ENCODE measurements at regions not wholly inside any gene's neighbourhood (a gene's known extent, or its start where the extent isn't known, plus 50 kb on each side); places are given as distances from the start of the nearest gene placed in this dataset.
A peak's percentile ranks its signal among the peaks of the same experiment; 100 is the strongest.

DNA sequence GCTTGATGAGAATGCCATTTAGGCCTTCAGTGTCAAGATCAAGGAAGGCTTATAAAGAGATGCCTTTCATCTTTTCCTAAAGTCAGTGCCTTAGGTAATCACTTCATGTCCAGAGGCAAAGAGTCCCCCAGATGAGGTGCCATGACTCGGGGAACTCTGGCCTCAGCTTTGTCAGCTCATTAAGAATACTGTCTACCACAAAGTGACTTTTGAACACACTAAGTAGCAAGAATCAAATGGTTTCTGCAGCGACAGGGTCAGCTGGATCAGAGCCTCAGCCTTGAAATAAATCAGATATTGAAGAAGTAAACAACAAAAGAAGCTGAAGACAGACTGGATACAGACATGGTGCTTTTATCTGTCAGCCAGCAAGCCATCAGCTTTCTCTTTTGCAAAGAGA lies 120.1 kb upstream of the SLC39A10 start:
- TF ChIP-seq POLR2AphosphoS5 (IDR thresholded peaks at IDR 0.05; ENCODE audit: low read length) (no peak), RCOR1 (conservative IDR thresholded peaks at IDR 0.05; ENCODE audit: low read depth, low read length) (no peak), SREBF2 (IDR thresholded peaks at IDR 0.05; ENCODE audit: low read length) (no peak), SMARCA5 (IDR thresholded peaks at IDR 0.05) (no peak), RAD51 (IDR thresholded peaks at IDR 0.05) (no peak), NR2C1 (IDR thresholded peaks at IDR 0.05) (no peak)
- BruUV-seq (replicated peaks) = no TSS peak
- RAD21 ChIA-PET (ENCODE audit: unreplicated experiment) = interaction anchor here (0.7 to 8.9 kb wide), 14 partner anchors 6 to 217 kb away, joined by 3 to 282 read pairs (median 23); partner anchors contain the start of gene SLC39A10
- DNase-seq (ENCODE audit: low read depth, low spot score) (no peak), ATAC-seq (no peak), FAIRE-seq (no peak)
- no peaks in the 10 kb centered on the region for H3K27me3 ChIP-seq (replicated peaks in 1 of 2; ENCODE audit: control insufficient read depth in 2 of 2, insufficient read depth in 2 of 2, low read length in 1 of 2)
- H3K9me3 ChIP-seq (replicated peaks; ENCODE audit: control insufficient read depth, insufficient read depth, low read length) = no peaks in the 10 kb centered on the region; the same call in 2 of the 3 replicates
- H3K27ac ChIP-seq (ENCODE audit: control insufficient read depth, insufficient read depth) = 0 out of 2 replicates have a peak overlapping the region, but pooled peaks have one; percentile 8
- H3K4me2 ChIP-seq (ENCODE audit: control insufficient read depth, insufficient read depth) = peak overlapping the region; percentile 61
- H3K4me3 ChIP-seq = no peak overlapping the region
- H4K20me1 ChIP-seq (ENCODE audit: control insufficient read depth, insufficient read depth) = no peaks in the 10 kb centered on the region
- H3K9ac ChIP-seq (ENCODE audit: control insufficient read depth, insufficient read depth, low read length) = no peak overlapping the region
- peak overlapping the region; percentile 37 for H2AFZ ChIP-seq (ENCODE audit: control insufficient read depth, low read depth, low read length)
- CTCF ChIA-PET = interaction anchor here (0.9 to 16.6 kb wide), 9 partner anchors 20 to 531 kb away, joined by 3 to 218 read pairs (median 5); partner anchors contain the start of gene SLC39A10
- SMC1A ChIA-PET (ENCODE audit: uncharacterized antibody, unreplicated experiment) = interaction anchor here (0.9 to 19.9 kb wide), 17 partner anchors 8 to 531 kb away, joined by 3 to 435 read pairs (median 21); partner anchors contain the start of genes DNAH7 and SLC39A10
- POLR2A ChIA-PET = interaction anchor here (0.8 to 8.6 kb wide), 7 partner anchors 10 to 131 kb away, joined by 3 to 109 read pairs (median 3); partner anchors contain the start of gene SLC39A10
- in situ Hi-C loops (cut with MboI) (no loop called here), intact Hi-C loops (cut with micrococcal nuclease; ENCODE audit: unreplicated experiment) (loop anchor here (1.0 to 10.0 kb wide), 6 partner anchors 22 to 708 kb away; partner anchors contain the start of gene SLC39A10)
- 14% methylated on average over 2 of the region's 2 CpGs for WGBS (ENCODE audit: insufficient coverage, insufficient replicate concordance, low lambda C conversion rate, missing lambda C conversion rate)
- peaks cover 29% of the 10 kb centered on the region for H3K4me1 ChIP-seq (ENCODE audit: control insufficient read depth, insufficient read depth, low read length)
- H3K79me2 ChIP-seq (ENCODE audit: control insufficient read depth, insufficient read depth, low read length) = no peaks in the 10 kb centered on the region
- H3K36me3 ChIP-seq (ENCODE audit: control insufficient read depth in 2 of 2, insufficient read depth in 2 of 2, low read length in 1 of 2) = no peaks in the 10 kb centered on the region

DNA sequence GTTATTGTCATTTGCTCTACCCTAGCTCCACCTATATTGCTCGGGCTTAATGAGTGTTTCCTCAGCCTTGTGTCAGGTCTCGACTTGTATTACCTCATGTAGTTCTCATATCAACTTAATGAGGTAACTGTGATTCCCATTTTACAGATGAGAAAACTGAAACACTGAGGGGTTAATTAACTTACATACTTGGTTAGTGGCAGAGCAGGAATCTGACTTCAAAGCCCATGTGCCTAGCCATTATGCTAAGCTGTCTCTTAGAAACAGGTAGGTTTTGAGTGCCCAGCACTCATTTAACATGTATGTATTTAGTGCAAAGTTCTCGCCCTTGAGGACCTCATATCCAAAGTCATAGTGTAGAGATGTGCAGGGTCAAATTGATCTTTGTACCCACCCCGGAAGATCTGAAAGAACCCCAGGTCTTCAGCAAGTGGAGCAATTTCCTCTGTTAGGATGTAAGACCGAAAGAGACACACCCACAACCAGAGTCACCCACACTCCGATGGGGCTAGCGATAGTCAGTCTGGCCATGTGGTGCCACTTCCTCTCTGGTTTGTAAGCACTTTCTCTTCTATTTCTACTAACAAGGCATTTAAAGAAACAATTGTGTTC lies 121.0 kb upstream of the SLC39A10 start:
- H3K4me1 ChIP-seq (ENCODE audit: control insufficient read depth, insufficient read depth, low read length) = peaks cover 29% of the 10 kb centered on the region
- DNase-seq (ENCODE audit: low read depth, low spot score) (peak; percentile 92), FAIRE-seq (peak; percentile 52), ATAC-seq (peak; percentile 88)
- no peaks in the 10 kb centered on the region for H3K79me2 ChIP-seq (ENCODE audit: control insufficient read depth, insufficient read depth, low read length)
- 11% methylated on average over 7 of the region's 7 CpGs for WGBS (ENCODE audit: insufficient coverage, insufficient replicate concordance, low lambda C conversion rate, missing lambda C conversion rate)
- no peak overlapping the region for H3K9ac ChIP-seq (ENCODE audit: control insufficient read depth, insufficient read depth, low read length)
- peak overlapping the region; percentile 51 for H3K4me2 ChIP-seq (ENCODE audit: control insufficient read depth, insufficient read depth)
- ChIA-PET POLR2A (interaction anchor here (0.9 to 8.6 kb wide), 10 partner anchors 7 to 130 kb away, joined by 3 to 109 read pairs (median 8); partner anchors contain the start of gene SLC39A10), RAD21 (ENCODE audit: unreplicated experiment) (interaction anchor here (0.7 to 8.9 kb wide), 17 partner anchors 7 to 216 kb away, joined by 3 to 282 read pairs (median 16); partner anchors contain the start of gene SLC39A10), CTCF (interaction anchor here (1.0 to 16.6 kb wide), 9 partner anchors 21 to 217 kb away, joined by 3 to 218 read pairs (median 4); partner anchors contain the start of gene SLC39A10), SMC1A (ENCODE audit: uncharacterized antibody, unreplicated experiment) (interaction anchor here (0.9 to 19.9 kb wide), 23 partner anchors 8 to 532 kb away, joined by 3 to 435 read pairs (median 18); partner anchors contain the start of genes DNAH7 and SLC39A10)
- H3K4me3 ChIP-seq = no peak overlapping the region
- in situ Hi-C loops (cut with MboI) = no loop called here
- no peaks in the 10 kb centered on the region for H3K36me3 ChIP-seq (ENCODE audit: control insufficient read depth in 2 of 2, insufficient read depth in 2 of 2, low read length in 1 of 2)
- intact Hi-C loops (cut with micrococcal nuclease; ENCODE audit: unreplicated experiment) = loop anchor here (1.0 to 10.0 kb wide), 6 partner anchors 23 to 709 kb away; partner anchors contain the start of gene SLC39A10
- H3K27me3 ChIP-seq (replicated peaks in 1 of 2; ENCODE audit: control insufficient read depth in 2 of 2, insufficient read depth in 2 of 2, low read length in 1 of 2) = no peaks in the 10 kb centered on the region
- no peaks in the 10 kb centered on the region for H4K20me1 ChIP-seq (ENCODE audit: control insufficient read depth, insufficient read depth)
- H3K9me3 ChIP-seq (replicated peaks; ENCODE audit: control insufficient read depth, insufficient read depth, low read length) = no peaks in the 10 kb centered on the region; the same call in 2 of the 3 replicates
- no TSS peak for BruUV-seq (replicated peaks)
- peak overlapping the region; percentile 67 for H2AFZ ChIP-seq (ENCODE audit: control insufficient read depth, low read depth, low read length)
- peak overlapping the region; percentile 27 for H3K27ac ChIP-seq (ENCODE audit: control insufficient read depth, insufficient read depth)
- TF ChIP-seq GATAD2B (conservative IDR thresholded peaks at IDR 0.05; ENCODE audit: low read depth) (0 out of 2 replicates have a peak, but pooled peaks have one; percentile 46), KDM1A (IDR thresholded peaks at IDR 0.05; ENCODE audit: borderline replicate concordance) (no peak), RUNX3 (IDR thresholded peaks at IDR 0.05; ENCODE audit: low read length) (peak; percentile 71)
- TF ChIP-seq, protein P1, sequence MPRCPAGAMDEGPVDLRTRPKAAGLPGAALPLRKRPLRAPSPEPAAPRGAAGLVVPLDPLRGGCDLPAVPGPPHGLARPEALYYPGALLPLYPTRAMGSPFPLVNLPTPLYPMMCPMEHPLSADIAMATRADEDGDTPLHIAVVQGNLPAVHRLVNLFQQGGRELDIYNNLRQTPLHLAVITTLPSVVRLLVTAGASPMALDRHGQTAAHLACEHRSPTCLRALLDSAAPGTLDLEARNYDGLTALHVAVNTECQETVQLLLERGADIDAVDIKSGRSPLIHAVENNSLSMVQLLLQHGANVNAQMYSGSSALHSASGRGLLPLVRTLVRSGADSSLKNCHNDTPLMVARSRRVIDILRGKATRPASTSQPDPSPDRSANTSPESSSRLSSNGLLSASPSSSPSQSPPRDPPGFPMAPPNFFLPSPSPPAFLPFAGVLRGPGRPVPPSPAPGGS (IDR thresholded peaks at IDR 0.05; ENCODE audit: borderline replicate concordance, insufficient read depth, low read depth, low read length, poor library complexity, severe bottlenecking) = no peak
- TF ChIP-seq, protein P2, sequence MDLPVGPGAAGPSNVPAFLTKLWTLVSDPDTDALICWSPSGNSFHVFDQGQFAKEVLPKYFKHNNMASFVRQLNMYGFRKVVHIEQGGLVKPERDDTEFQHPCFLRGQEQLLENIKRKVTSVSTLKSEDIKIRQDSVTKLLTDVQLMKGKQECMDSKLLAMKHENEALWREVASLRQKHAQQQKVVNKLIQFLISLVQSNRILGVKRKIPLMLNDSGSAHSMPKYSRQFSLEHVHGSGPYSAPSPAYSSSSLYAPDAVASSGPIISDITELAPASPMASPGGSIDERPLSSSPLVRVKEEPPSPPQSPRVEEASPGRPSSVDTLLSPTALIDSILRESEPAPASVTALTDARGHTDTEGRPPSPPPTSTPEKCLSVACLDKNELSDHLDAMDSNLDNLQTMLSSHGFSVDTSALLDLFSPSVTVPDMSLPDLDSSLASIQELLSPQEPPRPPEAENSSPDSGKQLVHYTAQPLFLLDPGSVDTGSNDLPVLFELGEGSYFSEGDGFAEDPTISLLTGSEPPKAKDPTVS (IDR thresholded peaks at IDR 0.05; ENCODE audit: low read depth, low read length) = no peak
- TF ChIP-seq, protein P3, sequence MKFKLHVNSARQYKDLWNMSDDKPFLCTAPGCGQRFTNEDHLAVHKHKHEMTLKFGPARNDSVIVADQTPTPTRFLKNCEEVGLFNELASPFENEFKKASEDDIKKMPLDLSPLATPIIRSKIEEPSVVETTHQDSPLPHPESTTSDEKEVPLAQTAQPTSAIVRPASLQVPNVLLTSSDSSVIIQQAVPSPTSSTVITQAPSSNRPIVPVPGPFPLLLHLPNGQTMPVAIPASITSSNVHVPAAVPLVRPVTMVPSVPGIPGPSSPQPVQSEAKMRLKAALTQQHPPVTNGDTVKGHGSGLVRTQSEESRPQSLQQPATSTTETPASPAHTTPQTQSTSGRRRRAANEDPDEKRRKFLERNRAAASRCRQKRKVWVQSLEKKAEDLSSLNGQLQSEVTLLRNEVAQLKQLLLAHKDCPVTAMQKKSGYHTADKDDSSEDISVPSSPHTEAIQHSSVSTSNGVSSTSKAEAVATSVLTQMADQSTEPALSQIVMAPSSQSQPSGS (IDR thresholded peaks at IDR 0.05; ENCODE audit: low read length) = 0 out of 2 replicates have a peak, but pooled peaks have one; percentile 7

Data from GM12878 (cell line).